Osteocyte (in vitro differentiated cells): ENCODE measurements at regions not wholly inside any gene's neighbourhood (a gene's known extent, or its start where the extent isn't known, plus 50 kb on each side); places are given as distances from the start of the nearest gene placed in this dataset.

ENCODE experiments used
- DNase-seq: peaks from one replicate; pipeline ENCODE4 v3.0.0; 2021; ENCODE audit warnings: mixed read lengths; ENCODE audit not compliant: unreplicated experiment; ENCODE audit errors: extremely low spot score
- H3K27ac Mint-ChIP-seq: one replicate; pipeline ENCODE4 v1.8.0; 2021; ENCODE audit warnings: mild to moderate bottlenecking, mixed read lengths; ENCODE audit not compliant: unreplicated experiment
- H3K27me3 Mint-ChIP-seq: one replicate; pipeline ENCODE4 v1.8.0; 2021; ENCODE audit warnings: mixed read lengths; ENCODE audit not compliant: unreplicated experiment
- H3K36me3 Mint-ChIP-seq: one replicate; pipeline ENCODE4 v1.8.0; 2021; ENCODE audit warnings: mixed read lengths; ENCODE audit not compliant: unreplicated experiment
- H3K4me1 Mint-ChIP-seq: one replicate; pipeline ENCODE4 v1.8.0; 2021; ENCODE audit warnings: mixed read lengths; ENCODE audit not compliant: unreplicated experiment
- H3K4me3 Mint-ChIP-seq: one replicate; pipeline ENCODE4 v1.8.0; 2021; ENCODE audit warnings: mild to moderate bottlenecking, moderate library complexity, mixed read lengths; ENCODE audit not compliant: unreplicated experiment
- H3K9me3 Mint-ChIP-seq: one replicate; pipeline ENCODE4 v1.8.0; 2021; ENCODE audit warnings: mixed read lengths; ENCODE audit not compliant: unreplicated experiment
- CTCF ChIP-seq: fragments of 200-600 bp; sonication (generic); IDR thresholded peaks from 2 replicates; pipeline ENCODE4 v1.5.0; 2021; ENCODE audit warnings: antibody characterized with exemption, mild to moderate bottlenecking, moderate library complexity

- Mint-ChIP-seq H3K27me3 (no peaks in the 10 kb centered on the region), H3K4me1 (no peaks in the 10 kb centered on the region), H3K36me3 (no peaks in the 10 kb centered on the region), H3K27ac (no peak overlapping the region), H3K9me3 (peaks cover 3% of the 10 kb centered on the region), H3K4me3 (no peak overlapping the region)
- no peak for DNase-seq
- TF ChIP-seq CTCF: peak; percentile 22
These were observed 135.0 kb upstream of the TENT5D start for GRCh38 chrX:80285131-80285773.

GRCh38 chrX:80290834-80291233 lies 129.4 kb upstream of the TENT5D start:
- Mint-ChIP-seq H3K4me1 (no peaks in the 10 kb centered on the region), H3K4me3 (no peak overlapping the region), H3K9me3 (peaks cover 20% of the 10 kb centered on the region), H3K27me3 (no peaks in the 10 kb centered on the region), H3K36me3 (no peaks in the 10 kb centered on the region), H3K27ac (no peak overlapping the region)
- no peak for DNase-seq
- TF ChIP-seq CTCF: no peak

- no peak overlapping the region for H3K4me3 Mint-ChIP-seq
- H3K4me1 Mint-ChIP-seq: no peaks in the 10 kb centered on the region
- no peak for TF ChIP-seq CTCF
- peaks cover 27% of the 10 kb centered on the region for H3K9me3 Mint-ChIP-seq
- no peaks in the 10 kb centered on the region for H3K36me3 Mint-ChIP-seq
- H3K27ac Mint-ChIP-seq: no peak overlapping the region
- DNase-seq: no peak
- no peaks in the 10 kb centered on the region for H3K27me3 Mint-ChIP-seq
These were observed 126.9 kb upstream of the TENT5D start for GRCh38 chrX:80293354-80293753.

- H3K27me3 Mint-ChIP-seq: no peaks in the 10 kb centered on the region
- TF ChIP-seq CTCF: no peak
- no peaks in the 10 kb centered on the region for H3K36me3 Mint-ChIP-seq
- H3K27ac Mint-ChIP-seq: no peak overlapping the region
- H3K9me3 Mint-ChIP-seq: peaks cover 36% of the 10 kb centered on the region
- H3K4me3 Mint-ChIP-seq: no peak overlapping the region
- no peak for DNase-seq
- no peaks in the 10 kb centered on the region for H3K4me1 Mint-ChIP-seq
These were observed 114.2 kb upstream of the TENT5D start for GRCh38 chrX:80306007-80306406.

- no peak for TF ChIP-seq CTCF
- H3K4me1 Mint-ChIP-seq: no peaks in the 10 kb centered on the region
- no peaks in the 10 kb centered on the region for H3K27me3 Mint-ChIP-seq
- no peak overlapping the region for H3K4me3 Mint-ChIP-seq
- H3K36me3 Mint-ChIP-seq: no peaks in the 10 kb centered on the region
- no peak for DNase-seq
- peaks cover 34% of the 10 kb centered on the region for H3K9me3 Mint-ChIP-seq
- H3K27ac Mint-ChIP-seq: no peak overlapping the region
These were observed 107.8 kb upstream of the TENT5D start for GRCh38 chrX:80312448-80312847.
